ENCODE measurements at regions not wholly inside any gene's neighbourhood (a gene's known extent, or its start where the extent isn't known, plus 50 kb on each side); places are given as distances from the start of the nearest gene placed in this dataset.
"Not testable (repeated sequence)": the region's sequence is repeated elsewhere in the genome, so short reads cannot be mapped to it uniquely, and the experiment has no call there.

- no peak for DNase-seq
These were observed 131.8 kb upstream of the KRAS start for GRCh38 chr12:25382311-25383106.

- DNase-seq: no peak
These were observed 126.9 kb upstream of the KRAS start for GRCh38 chr12:25377469-25378177.

- DNase-seq: no peak
These were observed 126.3 kb upstream of the KRAS start for GRCh38 chr12:25376985-25377384.

- DNase-seq: no peak
These were observed 125.7 kb upstream of the KRAS start for GRCh38 chr12:25376407-25376806.

- DNase-seq: no peak
These were observed 122.5 kb upstream of the KRAS start for GRCh38 chr12:25372969-25373817.

GRCh38 chr12:25372002-25372401 lies 121.3 kb upstream of the KRAS start:
- DNase-seq: no peak

GRCh38 chr12:25368557-25368956 lies 117.8 kb upstream of the KRAS start:
- no peak for DNase-seq

GRCh38 chr12:25366122-25366521 lies 115.4 kb upstream of the KRAS start:
- DNase-seq: no peak

- no peak for DNase-seq
These were observed 114.6 kb upstream of the KRAS start for GRCh38 chr12:25365340-25365730.

GRCh38 chr12:25364529-25365339 lies 114.0 kb upstream of the KRAS start:
- no peak for DNase-seq

- DNase-seq: no peak
These were observed 111.9 kb upstream of the KRAS start for GRCh38 chr12:25362646-25363045.

GRCh38 chr12:25361511-25361910 lies 110.8 kb upstream of the KRAS start:
- DNase-seq: no peak

GRCh38 chr12:25357595-25357994 lies 106.9 kb upstream of the KRAS start:
- no peak for DNase-seq

GRCh38 chr12:25352942-25353341 lies 102.2 kb upstream of the KRAS start:
- DNase-seq: not testable (repeated sequence)

GRCh38 chr12:25352083-25352918 lies 101.6 kb upstream of the KRAS start:
- no peak for DNase-seq

GRCh38 chr12:25348593-25348895 lies 97.8 kb upstream of the KRAS start:
- DNase-seq: no peak

- no peak for DNase-seq
These were observed 97.2 kb upstream of the KRAS start for GRCh38 chr12:25347716-25348592.

- not testable (repeated sequence) for DNase-seq
These were observed 91.1 kb upstream of the KRAS start for GRCh38 chr12:25341877-25342276.

- no peak for DNase-seq
These were observed 87.2 kb upstream of the KRAS start for GRCh38 chr12:25337916-25338315.

- no peak for DNase-seq
These were observed 81.4 kb upstream of the KRAS start for GRCh38 chr12:25332143-25332542.

Measured in NCI-H446 (cell line).